Neural cell (in vitro differentiated cells): ENCODE measurements at regions not wholly inside any gene's neighbourhood (a gene's known extent, or its start where the extent isn't known, plus 50 kb on each side); places are given as distances from the start of the nearest gene placed in this dataset.

Experiments
- H2AFZ ChIP-seq: fragments of 200-600, 300-800 bp; sonication (generic), shearing (Covaris generic); 2 replicates; pipeline ENCODE4 v1.6.0; 2014; ENCODE audit warnings: low read depth, mild to moderate bottlenecking, antibody characterized with exemption, low read length, moderate library complexity
- H3F3A ChIP-seq: fragments of 200-600 bp; shearing (Covaris generic); 2 replicates; pipeline ENCODE4 v1.6.1; 2016; ENCODE audit warnings: mild to moderate bottlenecking, moderate library complexity, mixed read lengths, antibody characterized with exemption, low read length; ENCODE audit not compliant: insufficient read depth, poor library complexity, severe bottlenecking
- H3K27ac ChIP-seq: fragments of 200-600, 300-800 bp; sonication (generic), shearing (Covaris generic); 2 replicates; pipeline ENCODE4 v1.5.1; 2014; ENCODE audit warnings: mild to moderate bottlenecking, low read length, moderate library complexity
- H3K27me3 ChIP-seq: fragments of 300-800, 200-600 bp; sonication (generic), shearing (Covaris generic); 2 replicates; pipeline ENCODE4 v1.6.0; 2014; ENCODE audit warnings: mild to moderate bottlenecking, low read depth, low read length, moderate library complexity; ENCODE audit not compliant: insufficient read depth
- H3K36me3 ChIP-seq: fragments of 300-800, 200-600 bp; sonication (generic), shearing (Covaris generic); 2 replicates; pipeline ENCODE4 v1.5.1; 2014; ENCODE audit warnings: mild to moderate bottlenecking, antibody characterized with exemption, low read length, moderate library complexity; ENCODE audit not compliant: insufficient read depth
- H3K4me2 ChIP-seq: fragments of 300-800, 200-600 bp; sonication (generic), shearing (Covaris generic); 2 replicates; pipeline ENCODE4 v1.6.0; 2014; ENCODE audit warnings: mild to moderate bottlenecking, low read length
- H3K4me3 ChIP-seq: fragments of 300-800, 200-600 bp; sonication (generic), shearing (Covaris generic); 2 replicates; pipeline ENCODE4 v1.5.1; 2014; ENCODE audit warnings: mild to moderate bottlenecking, low read length, moderate library complexity
- H3K79me2 ChIP-seq: fragments of 200-600 bp; shearing (Covaris generic); replicated peaks from 2 replicates; pipeline ENCODE4 v1.6.0; 2014; ENCODE audit warnings: mild to moderate bottlenecking, low read length, moderate library complexity; ENCODE audit not compliant: insufficient read depth
- H3K9ac ChIP-seq: fragments of 300-800, 200-600 bp; sonication (generic), shearing (Covaris generic); 2 replicates; pipeline ENCODE4 v1.6.1; 2016; ENCODE audit warnings: mild to moderate bottlenecking, low read length, mixed read lengths
- H3K9me2 ChIP-seq: fragments of 200-600 bp; shearing (Covaris generic); 2 replicates; pipeline ENCODE4 v1.6.1; 2016; ENCODE audit warnings: mild to moderate bottlenecking, low read length, mixed read lengths; ENCODE audit not compliant: insufficient read depth
- H3K9me3 ChIP-seq: fragments of 200-600, 300-800 bp; sonication (generic), shearing (Covaris generic); 2 replicates; pipeline ENCODE4 v1.6.1; 2016; ENCODE audit warnings: mild to moderate bottlenecking, mixed run types, low read length, moderate library complexity, mixed read lengths
- H4K20me1 ChIP-seq: fragments of 200-600 bp; shearing (Covaris generic); 2 replicates; pipeline ENCODE4 v1.6.1; 2016; ENCODE audit warnings: mild to moderate bottlenecking, mixed run types; ENCODE audit not compliant: insufficient read depth
- CTCF ChIP-seq: fragments of 450-650 bp; IDR thresholded peaks from 2 replicates; pipeline ENCODE4 v1.5.1; 2014; ENCODE audit warnings: antibody characterized with exemption, mild to moderate bottlenecking, moderate library complexity; ENCODE audit not compliant: poor library complexity, severe bottlenecking
- EP300 ChIP-seq: fragments of 450-650 bp; conservative IDR thresholded peaks from 2 replicates; pipeline ENCODE4 v1.6.1; 2014; ENCODE audit warnings: antibody characterized with exemption, mild to moderate bottlenecking, moderate library complexity; ENCODE audit not compliant: poor library complexity, severe bottlenecking
- EZH2 ChIP-seq: fragments of 200-600, 300-800 bp; shearing (Covaris generic), sonication (generic); IDR thresholded peaks from 2 replicates; pipeline ENCODE4 v1.6.1; 2014; ENCODE audit warnings: antibody characterized with exemption, low read length, borderline replicate concordance, mild to moderate bottlenecking; ENCODE audit not compliant: insufficient read depth, poor library complexity, severe bottlenecking
- MXI1 ChIP-seq: fragments of 450-650 bp; conservative IDR thresholded peaks from 2 replicates; pipeline ENCODE4 v1.6.1; 2014; ENCODE audit warnings: antibody characterized with exemption, mild to moderate bottlenecking; ENCODE audit not compliant: poor library complexity, severe bottlenecking
- POLR2AphosphoS5 ChIP-seq: IDR thresholded peaks from 2 replicates; pipeline ENCODE4 v1.6.1; 2012
- RAD21 ChIP-seq: fragments of 450-650 bp; conservative IDR thresholded peaks from 2 replicates; pipeline ENCODE4 v1.6.1; 2014; ENCODE audit warnings: antibody characterized with exemption, mild to moderate bottlenecking, moderate library complexity
- REST ChIP-seq: IDR thresholded peaks from 2 replicates; pipeline ENCODE4 v1.6.1; 2012; ENCODE audit warnings: borderline replicate concordance
- SMC3 ChIP-seq: fragments of 450-650 bp; conservative IDR thresholded peaks from 2 replicates; pipeline ENCODE4 v1.6.1; 2014; ENCODE audit warnings: antibody characterized with exemption, mild to moderate bottlenecking, moderate library complexity; ENCODE audit not compliant: poor library complexity
- TAF1 ChIP-seq: IDR thresholded peaks from 2 replicates; pipeline ENCODE4 v1.6.1; 2012; ENCODE audit warnings: low read depth

GRCh38 chr4:178823673-178824295 lies 1381.5 kb upstream of the AGA start:
- Histone ChIP-seq H3K27me3 (no peaks in the 10 kb centered on the region), H4K20me1 (no peaks in the 10 kb centered on the region), H3F3A (no peaks in the 10 kb centered on the region), H2AFZ (no peak overlapping the region), H3K79me2 (no peaks in the 10 kb centered on the region), H3K9me2 (no peaks in the 10 kb centered on the region), H3K4me3 (no peak overlapping the region), H3K27ac (no peak overlapping the region), H3K4me2 (no peak overlapping the region), H3K9ac (no peak overlapping the region), H3K9me3 (no peaks in the 10 kb centered on the region), H3K36me3 (no peaks in the 10 kb centered on the region)
- TF ChIP-seq TAF1 (no peak), SMC3 (no peak), MXI1 (no peak), RAD21 (no peak), EP300 (no peak), EZH2 (no peak), REST (no peak), CTCF (no peak), POLR2AphosphoS5 (no peak)

GRCh38 chr4:178836865-178837264 lies 1394.6 kb upstream of the AGA start:
- Histone ChIP-seq H3K36me3 (no peaks in the 10 kb centered on the region), H3K4me2 (no peak overlapping the region), H3K9me3 (no peaks in the 10 kb centered on the region), H2AFZ (no peak overlapping the region), H4K20me1 (no peaks in the 10 kb centered on the region), H3K4me3 (no peak overlapping the region), H3K79me2 (no peaks in the 10 kb centered on the region), H3K9me2 (no peaks in the 10 kb centered on the region), H3F3A (no peaks in the 10 kb centered on the region), H3K27ac (no peak overlapping the region), H3K9ac (no peak overlapping the region), H3K27me3 (no peaks in the 10 kb centered on the region)
- no peak for TF ChIP-seq POLR2AphosphoS5
- TF ChIP-seq EP300, result no peak
- TF ChIP-seq CTCF, result no peak
- no peak for TF ChIP-seq TAF1
- TF ChIP-seq RAD21, result no peak
- no peak for TF ChIP-seq EZH2
- TF ChIP-seq SMC3, result no peak
